ENCODE measurements at regions not wholly inside any gene's neighbourhood (a gene's known extent, or its start where the extent isn't known, plus 50 kb on each side); places are given as distances from the start of the nearest gene placed in this dataset.

DNA sequence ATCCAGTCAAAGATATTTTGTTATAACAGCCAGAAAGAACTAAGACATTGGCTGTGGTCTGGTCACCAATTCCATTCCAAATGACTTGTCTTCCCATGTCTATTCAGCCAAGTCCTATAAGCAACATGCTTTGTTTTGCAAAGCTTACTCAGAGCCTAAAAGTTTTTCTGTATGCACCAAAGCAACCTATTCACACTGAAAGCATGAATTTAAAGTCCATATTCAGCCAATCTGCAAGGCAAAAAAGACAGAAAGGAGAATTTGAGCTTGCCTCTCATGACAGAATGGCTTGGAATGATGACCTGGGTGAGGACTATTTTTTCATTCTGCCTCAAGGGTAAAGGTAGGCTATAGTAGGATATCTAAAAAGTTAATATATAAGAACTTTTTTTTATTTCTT is 323.2 kb upstream of the NOCT start:
- no peak for DNase-seq (ENCODE audit: low read depth, low spot score)
- H3K27ac ChIP-seq (ENCODE audit: low read depth, low read length): no peak overlapping the region
- ChIA-PET POLR2A (no interaction called here), CTCF (interaction anchor here (4.1 kb wide), 1 partner anchor 12 kb away, joined by 19 read pairs; no protein-coding TSS in a partner anchor)
- no peak overlapping the region for H3K4me3 ChIP-seq (ENCODE audit: low read depth, low read length)
- H3K9me3 ChIP-seq (ENCODE audit: control insufficient read depth, insufficient read depth, low read length): no peaks in the 10 kb centered on the region
- no peaks in the 10 kb centered on the region for H3K27me3 ChIP-seq (ENCODE audit: control insufficient read depth, insufficient read depth, low read length)
- TF ChIP-seq, protein P1, sequence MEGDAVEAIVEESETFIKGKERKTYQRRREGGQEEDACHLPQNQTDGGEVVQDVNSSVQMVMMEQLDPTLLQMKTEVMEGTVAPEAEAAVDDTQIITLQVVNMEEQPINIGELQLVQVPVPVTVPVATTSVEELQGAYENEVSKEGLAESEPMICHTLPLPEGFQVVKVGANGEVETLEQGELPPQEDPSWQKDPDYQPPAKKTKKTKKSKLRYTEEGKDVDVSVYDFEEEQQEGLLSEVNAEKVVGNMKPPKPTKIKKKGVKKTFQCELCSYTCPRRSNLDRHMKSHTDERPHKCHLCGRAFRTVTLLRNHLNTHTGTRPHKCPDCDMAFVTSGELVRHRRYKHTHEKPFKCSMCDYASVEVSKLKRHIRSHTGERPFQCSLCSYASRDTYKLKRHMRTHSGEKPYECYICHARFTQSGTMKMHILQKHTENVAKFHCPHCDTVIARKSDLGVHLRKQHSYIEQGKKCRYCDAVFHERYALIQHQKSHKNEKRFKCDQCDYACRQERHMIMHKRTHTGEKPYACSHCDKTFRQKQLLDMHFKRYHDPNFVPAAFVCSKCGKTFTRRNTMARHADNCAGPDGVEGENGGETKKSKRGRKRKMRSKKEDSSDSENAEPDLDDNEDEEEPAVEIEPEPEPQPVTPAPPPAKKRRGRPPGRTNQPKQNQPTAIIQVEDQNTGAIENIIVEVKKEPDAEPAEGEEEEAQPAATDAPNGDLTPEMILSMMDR (IDR thresholded peaks at IDR 0.05; ENCODE audit: low read depth, low read length): no peak

DNA sequence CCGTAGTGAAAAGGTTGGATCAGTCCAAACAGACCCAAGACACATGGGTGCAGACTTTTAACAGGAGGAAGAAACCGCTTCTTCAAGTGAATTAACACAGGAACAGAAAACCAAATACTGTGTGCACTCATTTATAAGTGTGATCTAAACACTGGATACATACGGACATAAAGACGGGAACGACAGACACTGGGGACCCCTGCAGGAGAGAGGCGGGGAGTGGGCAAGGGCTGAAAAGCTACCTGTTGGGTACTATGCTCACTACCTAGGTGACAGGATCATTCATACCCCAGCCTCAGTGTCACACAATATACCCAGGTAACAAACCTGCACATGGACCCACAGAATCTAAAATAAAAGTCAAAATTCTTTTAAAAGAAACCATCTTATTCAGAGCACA is 326.0 kb upstream of the NOCT start:
- TF ChIP-seq, protein P1 (IDR thresholded peaks at IDR 0.05; ENCODE audit: low read depth, low read length): no peak
- ChIA-PET CTCF (interaction anchor here (0.6 to 4.8 kb wide), 3 partner anchors 9 to 181 kb away, joined by 3 to 43 read pairs (median 19); no protein-coding TSS in a partner anchor), POLR2A (no interaction called here)
- no peaks in the 10 kb centered on the region for H3K27me3 ChIP-seq (ENCODE audit: control insufficient read depth, insufficient read depth, low read length)
- no peaks in the 10 kb centered on the region for H3K9me3 ChIP-seq (ENCODE audit: control insufficient read depth, insufficient read depth, low read length)
- H3K4me3 ChIP-seq (ENCODE audit: low read depth, low read length): no peak overlapping the region
- no peak for DNase-seq (ENCODE audit: low read depth, low spot score)
- no peak overlapping the region for H3K27ac ChIP-seq (ENCODE audit: low read depth, low read length)

DNA sequence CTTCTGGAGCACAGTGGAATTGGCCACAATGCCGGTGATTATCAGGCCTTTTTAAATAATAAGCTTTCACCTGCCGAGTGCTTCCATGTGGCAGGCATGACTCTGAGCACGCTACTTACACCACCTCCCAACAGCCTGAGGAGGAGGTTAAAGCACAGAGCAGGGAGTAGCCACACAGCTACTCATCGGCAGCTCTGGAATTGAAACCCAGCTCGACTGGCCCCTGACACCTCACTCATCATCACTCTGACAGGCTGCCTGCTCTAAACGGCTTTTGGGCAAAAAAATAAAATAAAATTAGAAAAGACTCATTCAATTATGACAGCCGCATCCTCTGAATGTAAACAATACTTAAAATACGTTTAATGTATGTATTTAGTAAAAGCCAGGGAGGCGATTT is 326.4 kb upstream of the NOCT start:
- CTCF ChIA-PET: interaction anchor here (0.6 to 4.8 kb wide), 3 partner anchors 9 to 182 kb away, joined by 3 to 43 read pairs (median 19); no protein-coding TSS in a partner anchor
- DNase-seq (ENCODE audit: low read depth, low spot score): no peak
- POLR2A ChIA-PET: interaction anchor here (0.8 kb wide), 1 partner anchor 447 kb away, joined by 3 read pairs; the partner anchor contains the start of gene SLC7A11
- peak overlapping the region; percentile 31 for H3K27ac ChIP-seq (ENCODE audit: low read depth, low read length)
- no peaks in the 10 kb centered on the region for H3K27me3 ChIP-seq (ENCODE audit: control insufficient read depth, insufficient read depth, low read length)
- no peaks in the 10 kb centered on the region for H3K9me3 ChIP-seq (ENCODE audit: control insufficient read depth, insufficient read depth, low read length)
- no peak overlapping the region for H3K4me3 ChIP-seq (ENCODE audit: low read depth, low read length)
- TF ChIP-seq, protein P1 (IDR thresholded peaks at IDR 0.05; ENCODE audit: low read depth, low read length): 0 out of 2 replicates have a peak, but pooled peaks have one; percentile 1

DNA sequence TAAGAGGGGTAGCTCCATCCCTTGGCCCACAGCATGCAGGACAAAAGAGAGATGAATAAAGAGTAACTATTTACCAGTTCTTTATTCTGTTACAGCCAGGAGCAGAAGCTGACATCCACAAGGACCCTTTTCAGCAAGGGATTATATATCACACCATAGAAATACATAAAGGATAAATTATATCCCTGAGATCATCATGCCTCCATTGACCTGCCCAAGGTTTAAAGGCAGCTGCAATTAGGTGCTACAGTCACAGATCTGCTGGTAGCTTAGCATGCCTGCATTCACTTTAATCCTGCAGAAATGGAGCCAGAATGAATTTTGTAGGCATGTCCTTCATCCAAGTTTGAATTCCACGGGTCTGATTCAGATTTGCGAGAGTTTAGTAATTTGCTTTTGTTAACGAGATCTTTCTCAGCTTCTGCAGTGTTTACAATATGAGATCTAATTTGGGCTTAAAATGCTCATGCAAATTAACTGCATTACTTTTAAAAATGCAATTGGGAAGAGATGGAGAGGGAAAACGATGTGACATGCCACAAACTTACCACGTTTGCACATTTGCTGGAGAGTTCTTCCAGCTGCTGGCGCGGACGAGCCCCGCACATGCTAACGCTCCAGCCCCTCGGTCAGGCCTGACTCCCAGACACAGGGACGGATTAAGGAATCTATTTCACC is 327.0 kb upstream of the NOCT start:
- POLR2A ChIA-PET: interaction anchor here (0.8 to 1.1 kb wide), 2 partner anchors 183 to 446 kb away, joined by 3 to 5 read pairs; partner anchors contain the start of gene SLC7A11
- Histone ChIP-seq H3K27me3 (ENCODE audit: control insufficient read depth, insufficient read depth, low read length) (no peaks in the 10 kb centered on the region), H3K4me3 (ENCODE audit: low read depth, low read length) (no peak overlapping the region), H3K9me3 (ENCODE audit: control insufficient read depth, insufficient read depth, low read length) (no peaks in the 10 kb centered on the region), H3K27ac (ENCODE audit: low read depth, low read length) (peak overlapping the region; percentile 31)
- TF ChIP-seq, protein P1 (IDR thresholded peaks at IDR 0.05; ENCODE audit: low read depth, low read length): no peak
- DNase-seq (ENCODE audit: low read depth, low spot score): no peak
- CTCF ChIA-PET: interaction anchor here (0.6 to 4.8 kb wide), 5 partner anchors 8 to 631 kb away, joined by 3 to 43 read pairs (median 4); no protein-coding TSS in a partner anchor
